Fibroblast of lung (primary cell): ENCODE measurements at regions not wholly inside any gene's neighbourhood (a gene's known extent, or its start where the extent isn't known, plus 50 kb on each side); places are given as distances from the start of the nearest gene placed in this dataset.

Experiments used
- EZH2 ChIP-seq: IDR thresholded peaks from 2 replicates; pipeline ENCODE4 v1.5.1; 2012; ENCODE audit warnings: low read length, control low read depth, mild to moderate bottlenecking; ENCODE audit errors: missing control alignments
- TF ChIP-seq, protein P1 (sequence below), 2 donors: IDR thresholded peaks in 1 of 2; conservative IDR thresholded peaks in 1 of 2; 1 replicate in 1 of 2; 2 replicates in 1 of 2; pipeline ENCODE4 v1.5.1; 2011 to 2012; ENCODE audit warnings: low read length in 2 of 2, control low read depth in 1 of 2, inconsistent platforms in 1 of 2, low read depth in 1 of 2, mild to moderate bottlenecking in 1 of 2

- TF ChIP-seq, protein P1, sequence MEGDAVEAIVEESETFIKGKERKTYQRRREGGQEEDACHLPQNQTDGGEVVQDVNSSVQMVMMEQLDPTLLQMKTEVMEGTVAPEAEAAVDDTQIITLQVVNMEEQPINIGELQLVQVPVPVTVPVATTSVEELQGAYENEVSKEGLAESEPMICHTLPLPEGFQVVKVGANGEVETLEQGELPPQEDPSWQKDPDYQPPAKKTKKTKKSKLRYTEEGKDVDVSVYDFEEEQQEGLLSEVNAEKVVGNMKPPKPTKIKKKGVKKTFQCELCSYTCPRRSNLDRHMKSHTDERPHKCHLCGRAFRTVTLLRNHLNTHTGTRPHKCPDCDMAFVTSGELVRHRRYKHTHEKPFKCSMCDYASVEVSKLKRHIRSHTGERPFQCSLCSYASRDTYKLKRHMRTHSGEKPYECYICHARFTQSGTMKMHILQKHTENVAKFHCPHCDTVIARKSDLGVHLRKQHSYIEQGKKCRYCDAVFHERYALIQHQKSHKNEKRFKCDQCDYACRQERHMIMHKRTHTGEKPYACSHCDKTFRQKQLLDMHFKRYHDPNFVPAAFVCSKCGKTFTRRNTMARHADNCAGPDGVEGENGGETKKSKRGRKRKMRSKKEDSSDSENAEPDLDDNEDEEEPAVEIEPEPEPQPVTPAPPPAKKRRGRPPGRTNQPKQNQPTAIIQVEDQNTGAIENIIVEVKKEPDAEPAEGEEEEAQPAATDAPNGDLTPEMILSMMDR (conservative IDR thresholded peaks at IDR 0.05 in 1 of 2, IDR thresholded peaks at IDR 0.05 in 1 of 2; ENCODE audit: low read depth in 1 of 2, low read length in 2 of 2), result no peak
- TF ChIP-seq EZH2, result no peak
These were observed 82.7 kb upstream of the SLC6A11 start for GRCh38 chr3:10733297-10733696.
